ENCODE measurements at regions not wholly inside any gene's neighbourhood (a gene's known extent, or its start where the extent isn't known, plus 50 kb on each side); places are given as distances from the start of the nearest gene placed in this dataset.

- TF ChIP-seq CTCF (IDR thresholded peaks at IDR 0.05 in 4 of 5, conservative IDR thresholded peaks at IDR 0.05 in 1 of 5) (no peak), POLR2A (IDR thresholded peaks at IDR 0.05) (no peak)
These were observed 135.2 kb upstream of the NT5C1B start for GRCh38 chr2:18724371-18725145.
